ENCODE measurements at regions not wholly inside any gene's neighbourhood (a gene's known extent, or its start where the extent isn't known, plus 50 kb on each side); places are given as distances from the start of the nearest gene placed in this dataset.

GRCh38 chr3:84039099-84039498 is 919.7 kb upstream of the CADM2 start:
- 90% methylated on average over 2 of the region's 3 CpGs; no CpG with 5 or more reads in 1 of the 2 experiments for WGBS, 2 experiments (ENCODE audit: insufficient coverage in 2 of 2)
- no peak overlapping the region for H3K27ac ChIP-seq (ENCODE audit: low read depth, low read length, severe bottlenecking)
- H3K4me1 ChIP-seq (ENCODE audit: control insufficient read depth, insufficient read depth, low read length, poor library complexity, severe bottlenecking), result no peaks in the 10 kb centered on the region
- no peaks in the 10 kb centered on the region for H3K9me3 ChIP-seq (ENCODE audit: control insufficient read depth, low read length)
- no peaks in the 10 kb centered on the region for H3K36me3 ChIP-seq (ENCODE audit: control insufficient read depth, insufficient read depth, low read length)
- no peak overlapping the region for H3K4me3 ChIP-seq (ENCODE audit: extremely low read depth, insufficient read depth, low read length, poor library complexity, severe bottlenecking)

DNA sequence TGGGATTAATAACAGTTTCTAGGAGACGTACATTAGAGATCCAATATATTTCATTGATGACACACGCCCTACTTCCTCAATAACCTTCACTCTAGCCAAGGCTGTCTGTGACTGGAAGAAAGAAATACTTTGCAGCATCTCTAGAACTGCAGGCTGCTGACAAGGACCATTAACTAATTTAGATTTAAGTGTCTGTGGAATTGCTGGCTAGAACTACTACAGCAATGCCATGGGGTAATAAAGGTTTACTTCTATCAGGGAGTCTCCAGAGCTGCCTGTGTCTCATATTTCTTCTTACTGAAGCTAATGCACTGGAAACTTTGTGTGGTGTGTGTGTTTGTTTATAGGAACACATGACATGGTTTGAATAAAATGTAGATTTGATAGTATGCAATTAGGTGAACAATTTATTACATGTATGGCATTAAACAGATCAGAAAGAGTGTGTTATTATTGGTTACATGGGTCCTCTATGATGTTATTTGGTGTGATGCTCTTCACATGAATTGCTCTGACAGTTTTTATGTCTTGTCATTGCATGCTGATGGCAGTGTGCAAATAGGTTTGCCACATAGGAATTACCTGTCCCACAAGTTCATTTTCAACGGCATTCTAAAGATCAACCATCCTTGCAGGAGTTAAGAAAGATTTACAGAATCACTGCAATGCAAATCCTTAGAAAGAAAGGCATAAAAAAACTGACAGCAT is 916.2 kb upstream of the CADM2 start:
- Histone ChIP-seq H3K27ac (ENCODE audit: low read depth, low read length, severe bottlenecking) (no peak overlapping the region), H3K4me3 (ENCODE audit: extremely low read depth, insufficient read depth, low read length, poor library complexity, severe bottlenecking) (no peak overlapping the region), H3K9me3 (ENCODE audit: control insufficient read depth, low read length) (no peaks in the 10 kb centered on the region), H3K36me3 (ENCODE audit: control insufficient read depth, insufficient read depth, low read length) (no peaks in the 10 kb centered on the region), H3K4me1 (ENCODE audit: control insufficient read depth, insufficient read depth, low read length, poor library complexity, severe bottlenecking) (no peaks in the 10 kb centered on the region)
- WGBS, 2 experiments (ENCODE audit: insufficient coverage in 2 of 2), result no CpG with 5 or more reads among the region's 3 CpGs

GRCh38 chr3:84066915-84067314 is 891.9 kb upstream of the CADM2 start:
- no peak overlapping the region for H3K4me3 ChIP-seq (ENCODE audit: extremely low read depth, insufficient read depth, low read length, poor library complexity, severe bottlenecking)
- no peaks in the 10 kb centered on the region for H3K4me1 ChIP-seq (ENCODE audit: control insufficient read depth, insufficient read depth, low read length, poor library complexity, severe bottlenecking)
- 80 to 100% methylated on average over 1 of the region's 1 CpG for WGBS, 2 experiments (ENCODE audit: insufficient coverage in 2 of 2)
- no peak overlapping the region for H3K27ac ChIP-seq (ENCODE audit: low read depth, low read length, severe bottlenecking)
- H3K36me3 ChIP-seq (ENCODE audit: control insufficient read depth, insufficient read depth, low read length), result no peaks in the 10 kb centered on the region
- H3K9me3 ChIP-seq (ENCODE audit: control insufficient read depth, low read length), result no peaks in the 10 kb centered on the region

- H3K27ac ChIP-seq (ENCODE audit: low read depth, low read length, severe bottlenecking), result no peak overlapping the region
- no peak overlapping the region for H3K4me3 ChIP-seq (ENCODE audit: extremely low read depth, insufficient read depth, low read length, poor library complexity, severe bottlenecking)
- no peaks in the 10 kb centered on the region for H3K4me1 ChIP-seq (ENCODE audit: control insufficient read depth, insufficient read depth, low read length, poor library complexity, severe bottlenecking)
- H3K36me3 ChIP-seq (ENCODE audit: control insufficient read depth, insufficient read depth, low read length), result no peaks in the 10 kb centered on the region
- 36 to 58% methylated on average over 2 to 4 of the region's 4 CpGs for WGBS, 2 experiments (ENCODE audit: insufficient coverage in 2 of 2)
- H3K9me3 ChIP-seq (ENCODE audit: control insufficient read depth, low read length), result no peaks in the 10 kb centered on the region
These were observed 885.1 kb upstream of the CADM2 start for GRCh38 chr3:84073664-84074063.

DNA sequence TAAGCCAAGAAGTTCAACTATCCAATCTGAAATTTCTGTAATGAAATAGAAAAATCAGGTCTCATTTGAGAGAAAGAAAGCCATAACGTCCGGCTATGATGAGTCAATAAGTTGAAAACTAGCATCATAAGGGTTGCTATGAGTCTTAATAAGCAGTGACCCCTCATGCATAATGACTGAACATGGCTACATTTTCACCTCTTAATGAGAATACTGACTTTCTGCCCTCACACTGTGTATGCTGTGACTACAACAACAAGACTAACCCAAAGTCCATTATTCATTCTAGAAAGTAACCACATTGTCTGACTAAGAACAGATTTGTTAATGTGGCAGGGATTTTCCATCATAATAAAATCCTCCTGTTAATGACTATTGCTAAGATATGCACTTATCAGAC is 884.0 kb upstream of the CADM2 start:
- H3K36me3 ChIP-seq (ENCODE audit: control insufficient read depth, insufficient read depth, low read length), result no peaks in the 10 kb centered on the region
- H3K9me3 ChIP-seq (ENCODE audit: control insufficient read depth, low read length), result no peaks in the 10 kb centered on the region
- no peaks in the 10 kb centered on the region for H3K4me1 ChIP-seq (ENCODE audit: control insufficient read depth, insufficient read depth, low read length, poor library complexity, severe bottlenecking)
- WGBS, 2 experiments (ENCODE audit: insufficient coverage in 2 of 2), result 75 to 100% methylated on average over 2 of the region's 2 CpGs
- H3K27ac ChIP-seq (ENCODE audit: low read depth, low read length, severe bottlenecking), result no peak overlapping the region
- H3K4me3 ChIP-seq (ENCODE audit: extremely low read depth, insufficient read depth, low read length, poor library complexity, severe bottlenecking), result no peak overlapping the region

DNA sequence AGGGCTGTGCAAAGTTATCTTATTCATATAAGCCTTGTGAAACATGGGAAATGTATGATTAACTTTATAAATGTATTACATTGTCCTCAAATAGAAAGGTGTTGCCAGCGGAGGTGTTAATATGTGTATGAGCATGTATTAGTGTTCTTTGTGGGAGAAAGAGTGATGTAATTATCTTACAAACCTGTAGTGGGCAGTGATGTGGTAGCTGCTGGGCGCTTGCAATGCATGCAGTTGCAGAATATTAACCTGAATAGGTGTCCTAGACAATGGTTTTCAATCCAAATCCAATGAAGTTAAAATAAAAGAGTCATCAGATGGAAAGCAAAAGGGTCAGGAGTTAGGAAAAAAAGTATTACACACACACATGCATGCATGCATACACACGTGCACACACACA is 881.3 kb upstream of the CADM2 start:
- no peak overlapping the region for H3K4me3 ChIP-seq (ENCODE audit: extremely low read depth, insufficient read depth, low read length, poor library complexity, severe bottlenecking)
- WGBS, 2 experiments (ENCODE audit: insufficient coverage in 2 of 2), result 83 to 100% methylated on average over 1 of the region's 3 CpGs
- no peak overlapping the region for H3K27ac ChIP-seq (ENCODE audit: low read depth, low read length, severe bottlenecking)
- H3K4me1 ChIP-seq (ENCODE audit: control insufficient read depth, insufficient read depth, low read length, poor library complexity, severe bottlenecking), result no peaks in the 10 kb centered on the region
- H3K36me3 ChIP-seq (ENCODE audit: control insufficient read depth, insufficient read depth, low read length), result no peaks in the 10 kb centered on the region
- H3K9me3 ChIP-seq (ENCODE audit: control insufficient read depth, low read length), result no peaks in the 10 kb centered on the region

- H3K4me3 ChIP-seq (ENCODE audit: extremely low read depth, insufficient read depth, low read length, poor library complexity, severe bottlenecking), result no peak overlapping the region
- no peaks in the 10 kb centered on the region for H3K36me3 ChIP-seq (ENCODE audit: control insufficient read depth, insufficient read depth, low read length)
- H3K27ac ChIP-seq (ENCODE audit: low read depth, low read length, severe bottlenecking), result no peak overlapping the region
- WGBS, 2 experiments (ENCODE audit: insufficient coverage in 2 of 2), result no CpG with 5 or more reads among the region's 1 CpG
- H3K9me3 ChIP-seq (ENCODE audit: control insufficient read depth, low read length), result no peaks in the 10 kb centered on the region
- no peaks in the 10 kb centered on the region for H3K4me1 ChIP-seq (ENCODE audit: control insufficient read depth, insufficient read depth, low read length, poor library complexity, severe bottlenecking)
These were observed 876.1 kb upstream of the CADM2 start for GRCh38 chr3:84082726-84083125.

GRCh38 chr3:84092907-84093306 is 865.9 kb upstream of the CADM2 start:
- Histone ChIP-seq H3K9me3 (ENCODE audit: control insufficient read depth, low read length) (no peaks in the 10 kb centered on the region), H3K27ac (ENCODE audit: low read depth, low read length, severe bottlenecking) (no peak overlapping the region), H3K36me3 (ENCODE audit: control insufficient read depth, insufficient read depth, low read length) (no peaks in the 10 kb centered on the region), H3K4me1 (ENCODE audit: control insufficient read depth, insufficient read depth, low read length, poor library complexity, severe bottlenecking) (no peaks in the 10 kb centered on the region), H3K4me3 (ENCODE audit: extremely low read depth, insufficient read depth, low read length, poor library complexity, severe bottlenecking) (no peak overlapping the region)
- no CpG with 5 or more reads among the region's 2 CpGs for WGBS, 2 experiments (ENCODE audit: insufficient coverage in 2 of 2)

GRCh38 chr3:84096188-84096587 is 862.6 kb upstream of the CADM2 start:
- no peaks in the 10 kb centered on the region for H3K4me1 ChIP-seq (ENCODE audit: control insufficient read depth, insufficient read depth, low read length, poor library complexity, severe bottlenecking)
- H3K36me3 ChIP-seq (ENCODE audit: control insufficient read depth, insufficient read depth, low read length), result no peaks in the 10 kb centered on the region
- no peak overlapping the region for H3K4me3 ChIP-seq (ENCODE audit: extremely low read depth, insufficient read depth, low read length, poor library complexity, severe bottlenecking)
- no peaks in the 10 kb centered on the region for H3K9me3 ChIP-seq (ENCODE audit: control insufficient read depth, low read length)
- no peak overlapping the region for H3K27ac ChIP-seq (ENCODE audit: low read depth, low read length, severe bottlenecking)

DNA sequence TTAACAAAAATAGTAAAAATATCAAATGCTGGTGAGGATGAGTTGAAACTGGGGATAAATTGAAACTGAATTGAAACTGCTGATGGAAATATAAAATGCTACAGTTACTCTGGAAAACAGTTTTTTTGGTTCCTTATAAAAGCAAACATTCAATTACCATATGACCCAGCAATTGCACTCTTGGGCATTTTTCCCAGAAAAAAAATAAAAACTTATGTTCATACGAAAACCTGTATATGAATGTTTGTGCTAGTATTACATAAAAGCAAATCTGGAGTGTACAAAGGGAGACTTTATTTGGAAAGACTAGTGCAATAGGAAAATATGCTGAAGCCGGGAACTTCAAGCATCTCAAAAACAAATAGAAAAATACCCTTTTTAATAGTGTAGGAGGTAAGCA is 857.9 kb upstream of the CADM2 start:
- H3K4me1 ChIP-seq (ENCODE audit: control insufficient read depth, insufficient read depth, low read length, poor library complexity, severe bottlenecking), result no peaks in the 10 kb centered on the region
- no peaks in the 10 kb centered on the region for H3K9me3 ChIP-seq (ENCODE audit: control insufficient read depth, low read length)
- no CpG with 5 or more reads among the region's 2 CpGs for WGBS, 2 experiments (ENCODE audit: insufficient coverage in 2 of 2)
- no peaks in the 10 kb centered on the region for H3K36me3 ChIP-seq (ENCODE audit: control insufficient read depth, insufficient read depth, low read length)
- H3K4me3 ChIP-seq (ENCODE audit: extremely low read depth, insufficient read depth, low read length, poor library complexity, severe bottlenecking), result no peak overlapping the region
- no peak overlapping the region for H3K27ac ChIP-seq (ENCODE audit: low read depth, low read length, severe bottlenecking)

DNA sequence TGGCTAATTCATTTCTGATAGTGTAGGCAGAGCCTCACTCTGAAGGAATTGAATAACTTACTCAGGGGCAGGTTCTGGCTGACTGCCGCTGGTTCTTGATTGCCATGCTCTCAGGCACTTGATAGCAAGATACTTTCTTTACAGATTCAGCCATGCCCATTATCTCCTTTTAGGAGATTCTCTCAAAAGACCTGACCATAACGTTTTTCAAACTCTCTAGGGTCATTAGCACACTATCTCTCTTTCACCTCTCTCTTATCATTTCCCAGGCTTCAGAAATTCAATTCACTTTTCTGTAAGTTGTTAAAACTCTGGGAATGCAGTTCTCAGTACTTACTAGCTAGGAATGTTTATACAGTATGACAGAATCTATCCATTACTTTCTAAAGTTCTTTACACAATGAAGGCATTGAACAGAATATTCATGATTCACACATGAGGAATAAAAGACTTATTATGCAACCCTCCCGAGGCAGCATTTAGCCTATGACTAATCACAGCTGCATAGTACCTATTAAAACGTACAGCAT is 850.3 kb upstream of the CADM2 start:
- no peak overlapping the region for H3K4me3 ChIP-seq (ENCODE audit: extremely low read depth, insufficient read depth, low read length, poor library complexity, severe bottlenecking)
- H3K27ac ChIP-seq (ENCODE audit: low read depth, low read length, severe bottlenecking), result peak overlapping the region; percentile 68
- H3K9me3 ChIP-seq (ENCODE audit: control insufficient read depth, low read length), result no peaks in the 10 kb centered on the region
- peaks cover 10% of the 10 kb centered on the region for H3K4me1 ChIP-seq (ENCODE audit: control insufficient read depth, insufficient read depth, low read length, poor library complexity, severe bottlenecking)
- no peaks in the 10 kb centered on the region for H3K36me3 ChIP-seq (ENCODE audit: control insufficient read depth, insufficient read depth, low read length)
- 28 to 33% methylated on average over 2 to 3 of the region's 4 CpGs for WGBS, 2 experiments (ENCODE audit: insufficient coverage in 2 of 2)
